HFF-Myc (cell line): ENCODE measurements at regions not wholly inside any gene's neighbourhood (a gene's known extent, or its start where the extent isn't known, plus 50 kb on each side); places are given as distances from the start of the nearest gene placed in this dataset.

Experiments
- DNase-seq: peaks from one replicate; pipeline ENCODE4 v3.0.0-alpha.2; 2011; ENCODE audit warnings: low read depth; ENCODE audit errors: extremely low read depth
- H3K4me3 ChIP-seq: replicated peaks from 2 replicates; pipeline ENCODE4 v1.5.1; 2011; ENCODE audit warnings: low read depth, mild to moderate bottlenecking, control low read depth, low read length
- CTCF ChIP-seq: IDR thresholded peaks from 2 replicates; pipeline ENCODE4 v1.5.1; 2012; ENCODE audit warnings: mild to moderate bottlenecking, low read depth, low read length, control low read depth; ENCODE audit errors: missing control alignments

- no peak for DNase-seq
- no peak overlapping the region for H3K4me3 ChIP-seq
- TF ChIP-seq CTCF = no peak
Measured at GRCh38 chr5:4777435-4777834, 362.7 kb upstream of the ADAMTS16 start.

- no peak for DNase-seq
- TF ChIP-seq CTCF = no peak
- H3K4me3 ChIP-seq = no peak overlapping the region
Measured at GRCh38 chr5:4780633-4781032, 359.5 kb upstream of the ADAMTS16 start.

GRCh38 chr5:4781299-4781698, 358.8 kb upstream of the ADAMTS16 start:
- no peak for TF ChIP-seq CTCF
- no peak overlapping the region for H3K4me3 ChIP-seq
- no peak for DNase-seq

- TF ChIP-seq CTCF = no peak
- no peak overlapping the region for H3K4me3 ChIP-seq
- no peak for DNase-seq
Measured at GRCh38 chr5:4785971-4786370, 354.2 kb upstream of the ADAMTS16 start.

- no peak for TF ChIP-seq CTCF
- DNase-seq = no peak
Measured at GRCh38 chr5:4797445-4797844, 342.7 kb upstream of the ADAMTS16 start.

GRCh38 chr5:4802044-4802443, 338.1 kb upstream of the ADAMTS16 start:
- H3K4me3 ChIP-seq = no peak overlapping the region
- no peak for DNase-seq
- TF ChIP-seq CTCF = no peak

More at GRCh38 chr5:4797445-4797844, 342.7 kb upstream of the ADAMTS16 start:
- H3K4me3 ChIP-seq = no peak overlapping the region

- H3K4me3 ChIP-seq = no peak overlapping the region
Measured at GRCh38 chr5:4804691-4805360, 335.3 kb upstream of the ADAMTS16 start.

More at GRCh38 chr5:4804691-4805360, 335.3 kb upstream of the ADAMTS16 start:
- no peak for TF ChIP-seq CTCF
- no peak for DNase-seq
